NCI-H1930 (cell line): ENCODE measurements at regions not wholly inside any gene's neighbourhood (a gene's known extent, or its start where the extent isn't known, plus 50 kb on each side); places are given as distances from the start of the nearest gene placed in this dataset.

Experiments
- DNase-seq, 2 experiments: peaks; one replicate each; lab custom pipeline; 2025; lab: John Stamatoyannopoulos, UW

GRCh38 chr7:10122551-10123100 lies 851.0 kb upstream of the PHF14 start:
- peak; percentile 59 to 66 for DNase-seq

- DNase-seq, result no peak
Observed at GRCh38 chr7:10128748-10129147, 844.9 kb upstream of the PHF14 start.

GRCh38 chr7:10138087-10138854 lies 835.4 kb upstream of the PHF14 start:
- DNase-seq, result no peak

- no peak for DNase-seq
Observed at GRCh38 chr7:10146271-10146670, 827.4 kb upstream of the PHF14 start.

- DNase-seq, result no peak
Observed at GRCh38 chr7:10156972-10157371, 816.7 kb upstream of the PHF14 start.

GRCh38 chr7:10181996-10182395 lies 791.7 kb upstream of the PHF14 start:
- no peak for DNase-seq

GRCh38 chr7:10192074-10192473 lies 781.6 kb upstream of the PHF14 start:
- no peak for DNase-seq

GRCh38 chr7:10205696-10206095 lies 768.0 kb upstream of the PHF14 start:
- DNase-seq, result no peak

GRCh38 chr7:10210000-10210399 lies 763.7 kb upstream of the PHF14 start:
- DNase-seq, result no peak

GRCh38 chr7:10211016-10211415 lies 762.7 kb upstream of the PHF14 start:
- no peak for DNase-seq

- DNase-seq, result no peak
Observed at GRCh38 chr7:10211861-10212260, 761.8 kb upstream of the PHF14 start.

GRCh38 chr7:10212649-10213048 lies 761.0 kb upstream of the PHF14 start:
- no peak for DNase-seq

GRCh38 chr7:10216462-10216861 lies 757.2 kb upstream of the PHF14 start:
- no peak for DNase-seq

- no peak for DNase-seq
Observed at GRCh38 chr7:10221084-10221483, 752.6 kb upstream of the PHF14 start.

GRCh38 chr7:10222976-10223375 lies 750.7 kb upstream of the PHF14 start:
- DNase-seq, result no peak

GRCh38 chr7:10225275-10225674 lies 748.4 kb upstream of the PHF14 start:
- peak; percentile 59 to 60 for DNase-seq

- no peak for DNase-seq
Observed at GRCh38 chr7:10237306-10237705, 736.4 kb upstream of the PHF14 start.

- DNase-seq, result no peak
Observed at GRCh38 chr7:10238641-10239040, 735.0 kb upstream of the PHF14 start.

- DNase-seq, result peak in 1 of 2 experiments; percentile 31
Observed at GRCh38 chr7:10239695-10240345, 733.9 kb upstream of the PHF14 start.

GRCh38 chr7:10245406-10245805 lies 728.3 kb upstream of the PHF14 start:
- no peak for DNase-seq

GRCh38 chr7:10257438-10257837 lies 716.2 kb upstream of the PHF14 start:
- no peak for DNase-seq

- no peak for DNase-seq
Observed at GRCh38 chr7:10266976-10267375, 706.7 kb upstream of the PHF14 start.

- no peak for DNase-seq
Observed at GRCh38 chr7:10268034-10268433, 705.6 kb upstream of the PHF14 start.
